Astrocyte (in vitro differentiated cells and primary cell): ENCODE measurements at regions not wholly inside any gene's neighbourhood (a gene's known extent, or its start where the extent isn't known, plus 50 kb on each side); places are given as distances from the start of the nearest gene placed in this dataset.

ENCODE experiments used
- DNase-seq: peaks from one replicate; pipeline ENCODE4 v3.0.0-alpha.2; 2010; ENCODE audit warnings: low read depth
- FAIRE-seq: peaks from 2 replicates; lab custom pipeline; 2011; peaks lifted over from hg19 to GRCh38; lab: Jason Lieb, UNC
- H2AFZ ChIP-seq: 2 replicates; pipeline ENCODE4 v1.6.0; 2012; ENCODE audit warnings: low read depth, low read length, inconsistent platforms
- H3K27ac ChIP-seq: 2 replicates; pipeline ENCODE4 v1.5.1; 2011; ENCODE audit warnings: low read depth, low read length, inconsistent platforms
- H3K27me3 ChIP-seq: 2 replicates; pipeline ENCODE4 v1.6.0; 2011; ENCODE audit warnings: low read length, inconsistent platforms; ENCODE audit not compliant: insufficient read depth
- H3K36me3 ChIP-seq: 2 replicates; pipeline ENCODE4 v1.5.1; 2011; ENCODE audit warnings: low read length, inconsistent platforms; ENCODE audit not compliant: insufficient read depth
- H3K4me1 ChIP-seq: 2 replicates; pipeline ENCODE4 v1.5.1; 2011; ENCODE audit warnings: low read length, inconsistent platforms; ENCODE audit not compliant: insufficient read depth
- H3K4me2 ChIP-seq: 2 replicates; pipeline ENCODE4 v1.6.0; 2012; ENCODE audit warnings: low read length, inconsistent platforms
- H3K4me3 ChIP-seq: 2 replicates; pipeline ENCODE4 v1.5.1; 2011; ENCODE audit warnings: low read depth, mild to moderate bottlenecking, low read length, inconsistent platforms; ENCODE audit not compliant: insufficient read depth
- H3K79me2 ChIP-seq: 2 replicates; pipeline ENCODE4 v1.6.0; 2012; ENCODE audit warnings: mild to moderate bottlenecking, low read length, inconsistent platforms; ENCODE audit not compliant: insufficient read depth
- H3K9ac ChIP-seq: 2 replicates; pipeline ENCODE4 v1.6.0; 2012; ENCODE audit warnings: mild to moderate bottlenecking, low read length, inconsistent platforms
- H3K9me3 ChIP-seq: 2 replicates; pipeline ENCODE4 v1.5.1; 2012; ENCODE audit warnings: low read depth, mild to moderate bottlenecking, low read length, inconsistent platforms; ENCODE audit not compliant: insufficient read depth
- H4K20me1 ChIP-seq: 2 replicates; pipeline ENCODE4 v1.6.0; 2012; ENCODE audit warnings: low read length, inconsistent platforms; ENCODE audit not compliant: insufficient read depth
- H3K27ac Mint-ChIP-seq: one replicate; pipeline ENCODE4 v1.8.0; 2021; ENCODE audit warnings: mild to moderate bottlenecking, mixed read lengths; ENCODE audit not compliant: unreplicated experiment
- H3K27me3 Mint-ChIP-seq: one replicate; pipeline ENCODE4 v1.8.0; 2021; ENCODE audit warnings: low read depth, mixed read lengths; ENCODE audit not compliant: unreplicated experiment
- H3K36me3 Mint-ChIP-seq: one replicate; pipeline ENCODE4 v1.8.0; 2021; ENCODE audit warnings: low read depth, mixed read lengths; ENCODE audit not compliant: unreplicated experiment
- H3K4me1 Mint-ChIP-seq: one replicate; pipeline ENCODE4 v1.8.0; 2021; ENCODE audit warnings: low read depth, mixed read lengths; ENCODE audit not compliant: unreplicated experiment
- H3K4me3 Mint-ChIP-seq: one replicate; pipeline ENCODE4 v1.8.0; 2021; ENCODE audit warnings: mild to moderate bottlenecking, moderate library complexity, mixed read lengths; ENCODE audit not compliant: unreplicated experiment
- H3K9me3 Mint-ChIP-seq: one replicate; pipeline ENCODE4 v1.8.0; 2021; ENCODE audit warnings: mild to moderate bottlenecking, mixed read lengths; ENCODE audit not compliant: unreplicated experiment
- EZH2 ChIP-seq: IDR thresholded peaks from 2 replicates; pipeline ENCODE4 v1.6.1; 2012; ENCODE audit warnings: mild to moderate bottlenecking, low read length, inconsistent platforms; ENCODE audit not compliant: insufficient read depth
- TF ChIP-seq, protein P1 (sequence below): IDR thresholded peaks from 2 replicates; pipeline ENCODE4 v1.5.1; 2011; ENCODE audit warnings: low read depth, mild to moderate bottlenecking, inconsistent platforms, low read length, moderate library complexity; ENCODE audit not compliant: insufficient read depth

DNA sequence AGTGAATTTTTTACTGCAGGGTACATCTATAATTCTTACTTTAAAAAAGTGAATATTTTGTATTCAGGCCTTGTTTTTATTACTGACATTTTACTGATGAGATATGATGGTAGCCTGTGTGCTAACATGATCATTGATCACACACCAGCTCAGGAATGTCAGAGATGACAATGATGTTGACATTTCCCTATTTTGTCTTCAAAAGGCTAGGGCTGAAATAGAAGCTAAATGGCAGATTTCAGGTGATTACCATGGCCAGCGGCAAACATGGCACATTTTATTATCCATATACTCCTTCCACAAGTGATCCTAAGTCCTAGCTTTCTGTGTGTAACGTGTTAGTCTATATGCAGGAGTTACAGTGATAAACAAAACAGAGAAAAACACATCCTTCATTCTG, 544.3 kb upstream of the MIR17HG start:
- no peaks in the 10 kb centered on the region for H3K4me1 ChIP-seq
- H3K9ac ChIP-seq: no peak overlapping the region
- no peak overlapping the region for H3K4me2 ChIP-seq
- no peaks in the 10 kb centered on the region for H3K27me3 ChIP-seq
- H3K4me3 Mint-ChIP-seq: no peak overlapping the region
- H3K27ac Mint-ChIP-seq: no peak overlapping the region
- H3K4me3 ChIP-seq: no peak overlapping the region
- H4K20me1 ChIP-seq: no peaks in the 10 kb centered on the region
- H3K27ac ChIP-seq: no peak overlapping the region
- H3K27me3 Mint-ChIP-seq: no peaks in the 10 kb centered on the region
- H3K79me2 ChIP-seq: no peaks in the 10 kb centered on the region
- DNase-seq (no peak), FAIRE-seq (no peak)
- no peak overlapping the region for H2AFZ ChIP-seq
- no peaks in the 10 kb centered on the region for H3K36me3 ChIP-seq
- no peaks in the 10 kb centered on the region for H3K4me1 Mint-ChIP-seq
- TF ChIP-seq EZH2: no peak
- no peaks in the 10 kb centered on the region for H3K9me3 Mint-ChIP-seq
- no peaks in the 10 kb centered on the region for H3K36me3 Mint-ChIP-seq
- H3K9me3 ChIP-seq: no peaks in the 10 kb centered on the region

DNA sequence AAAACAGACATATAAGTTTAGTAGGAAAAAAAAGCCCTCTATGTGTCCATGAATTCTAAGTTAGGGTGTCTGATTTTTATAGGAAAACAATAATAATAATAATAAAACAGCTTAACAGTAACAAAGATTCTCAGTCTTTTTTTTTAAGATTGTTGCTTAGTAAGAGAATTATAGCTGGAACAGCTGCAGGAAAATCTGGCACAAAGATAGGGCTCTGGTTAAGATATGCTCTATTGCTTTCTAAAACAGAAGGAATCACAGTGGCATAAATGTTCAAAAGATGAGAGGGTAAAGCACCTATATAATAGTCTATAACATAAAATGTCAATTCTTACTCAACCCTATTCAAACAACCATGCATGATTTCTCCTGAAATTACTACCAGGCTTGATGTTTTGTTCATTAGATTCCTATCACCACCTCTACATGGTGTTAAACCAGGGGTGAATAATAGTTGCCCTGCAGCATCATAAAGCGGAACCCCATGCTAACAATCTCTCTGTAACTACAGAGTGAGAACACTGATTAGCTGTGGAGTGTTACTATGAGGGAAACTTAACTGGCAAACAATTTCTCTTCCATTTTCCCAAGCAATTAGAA, 541.4 kb upstream of the MIR17HG start:
- Histone ChIP-seq H4K20me1 (no peaks in the 10 kb centered on the region), H3K27ac (no peak overlapping the region), H3K4me3 (no peak overlapping the region), H3K4me1 (no peaks in the 10 kb centered on the region), H3K79me2 (no peaks in the 10 kb centered on the region), H3K4me2 (no peak overlapping the region), H3K27me3 (no peaks in the 10 kb centered on the region), H3K9ac (no peak overlapping the region), H2AFZ (no peak overlapping the region), H3K36me3 (no peaks in the 10 kb centered on the region), H3K9me3 (no peaks in the 10 kb centered on the region)
- no peaks in the 10 kb centered on the region for H3K27me3 Mint-ChIP-seq
- H3K4me1 Mint-ChIP-seq: no peaks in the 10 kb centered on the region
- no peak overlapping the region for H3K27ac Mint-ChIP-seq
- FAIRE-seq (no peak), DNase-seq (no peak)
- no peaks in the 10 kb centered on the region for H3K9me3 Mint-ChIP-seq
- TF ChIP-seq EZH2: no peak
- TF ChIP-seq, protein P1, sequence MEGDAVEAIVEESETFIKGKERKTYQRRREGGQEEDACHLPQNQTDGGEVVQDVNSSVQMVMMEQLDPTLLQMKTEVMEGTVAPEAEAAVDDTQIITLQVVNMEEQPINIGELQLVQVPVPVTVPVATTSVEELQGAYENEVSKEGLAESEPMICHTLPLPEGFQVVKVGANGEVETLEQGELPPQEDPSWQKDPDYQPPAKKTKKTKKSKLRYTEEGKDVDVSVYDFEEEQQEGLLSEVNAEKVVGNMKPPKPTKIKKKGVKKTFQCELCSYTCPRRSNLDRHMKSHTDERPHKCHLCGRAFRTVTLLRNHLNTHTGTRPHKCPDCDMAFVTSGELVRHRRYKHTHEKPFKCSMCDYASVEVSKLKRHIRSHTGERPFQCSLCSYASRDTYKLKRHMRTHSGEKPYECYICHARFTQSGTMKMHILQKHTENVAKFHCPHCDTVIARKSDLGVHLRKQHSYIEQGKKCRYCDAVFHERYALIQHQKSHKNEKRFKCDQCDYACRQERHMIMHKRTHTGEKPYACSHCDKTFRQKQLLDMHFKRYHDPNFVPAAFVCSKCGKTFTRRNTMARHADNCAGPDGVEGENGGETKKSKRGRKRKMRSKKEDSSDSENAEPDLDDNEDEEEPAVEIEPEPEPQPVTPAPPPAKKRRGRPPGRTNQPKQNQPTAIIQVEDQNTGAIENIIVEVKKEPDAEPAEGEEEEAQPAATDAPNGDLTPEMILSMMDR: no peak
- H3K4me3 Mint-ChIP-seq: no peak overlapping the region
- H3K36me3 Mint-ChIP-seq: no peaks in the 10 kb centered on the region

DNA sequence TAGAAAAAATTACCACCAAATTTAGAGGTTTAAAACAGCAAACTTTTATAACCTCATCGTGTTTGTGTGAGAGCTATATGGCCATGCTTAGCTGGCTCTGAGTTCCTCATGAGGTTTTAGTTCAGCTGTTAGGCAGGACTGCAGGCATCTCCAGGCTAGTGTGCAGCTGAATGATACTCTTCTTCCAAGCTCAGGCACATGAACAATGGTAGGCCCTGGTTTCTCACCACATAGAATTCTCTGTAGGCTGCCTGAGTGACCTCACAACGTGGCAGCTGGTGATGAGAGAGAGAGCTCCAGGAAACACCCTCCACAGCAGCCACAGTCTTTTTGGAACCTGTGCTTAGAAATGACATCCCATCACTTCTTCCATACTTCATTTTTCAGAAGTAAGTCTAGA, 540.6 kb upstream of the MIR17HG start:
- H3K4me3 ChIP-seq: no peak overlapping the region
- H3K36me3 ChIP-seq: no peaks in the 10 kb centered on the region
- no peak overlapping the region for H3K9ac ChIP-seq
- H3K36me3 Mint-ChIP-seq: no peaks in the 10 kb centered on the region
- H3K27ac Mint-ChIP-seq: no peak overlapping the region
- H4K20me1 ChIP-seq: no peaks in the 10 kb centered on the region
- H3K4me2 ChIP-seq: no peak overlapping the region
- H3K9me3 Mint-ChIP-seq: no peaks in the 10 kb centered on the region
- no peaks in the 10 kb centered on the region for H3K27me3 Mint-ChIP-seq
- FAIRE-seq (no peak), DNase-seq (no peak)
- no peak overlapping the region for H3K27ac ChIP-seq
- no peaks in the 10 kb centered on the region for H3K27me3 ChIP-seq
- no peaks in the 10 kb centered on the region for H3K4me1 Mint-ChIP-seq
- H3K79me2 ChIP-seq: no peaks in the 10 kb centered on the region
- H3K4me1 ChIP-seq: no peaks in the 10 kb centered on the region
- no peak for TF ChIP-seq EZH2
- TF ChIP-seq, protein P1: no peak
- H2AFZ ChIP-seq: no peak overlapping the region
- no peaks in the 10 kb centered on the region for H3K9me3 ChIP-seq
- no peak overlapping the region for H3K4me3 Mint-ChIP-seq
